HL-60/S4 treated with phorbol 12-myristate 13-acetate at 8.2 ng/mL for 4 days and 3 days (cell line): ENCODE measurements at regions not wholly inside any gene's neighbourhood (a gene's known extent, or its start where the extent isn't known, plus 50 kb on each side); places are given as distances from the start of the nearest gene placed in this dataset.

Experiments
- in situ Hi-C: fragments of 300-500 bp; cut with MboI; formaldehyde crosslinking; loops from 2 replicates; pipeline ENCODE4 v1.15.0; 2022; ENCODE audit warnings: low sequenced_read_pairs

GRCh38 chr16:86924537-86924936 lies 346.2 kb downstream of the FOXL1 start:
- in situ Hi-C loops: no loop called here

GRCh38 chr16:86925067-86925791 lies 346.9 kb downstream of the FOXL1 start:
- in situ Hi-C loops: no loop called here

DNA sequence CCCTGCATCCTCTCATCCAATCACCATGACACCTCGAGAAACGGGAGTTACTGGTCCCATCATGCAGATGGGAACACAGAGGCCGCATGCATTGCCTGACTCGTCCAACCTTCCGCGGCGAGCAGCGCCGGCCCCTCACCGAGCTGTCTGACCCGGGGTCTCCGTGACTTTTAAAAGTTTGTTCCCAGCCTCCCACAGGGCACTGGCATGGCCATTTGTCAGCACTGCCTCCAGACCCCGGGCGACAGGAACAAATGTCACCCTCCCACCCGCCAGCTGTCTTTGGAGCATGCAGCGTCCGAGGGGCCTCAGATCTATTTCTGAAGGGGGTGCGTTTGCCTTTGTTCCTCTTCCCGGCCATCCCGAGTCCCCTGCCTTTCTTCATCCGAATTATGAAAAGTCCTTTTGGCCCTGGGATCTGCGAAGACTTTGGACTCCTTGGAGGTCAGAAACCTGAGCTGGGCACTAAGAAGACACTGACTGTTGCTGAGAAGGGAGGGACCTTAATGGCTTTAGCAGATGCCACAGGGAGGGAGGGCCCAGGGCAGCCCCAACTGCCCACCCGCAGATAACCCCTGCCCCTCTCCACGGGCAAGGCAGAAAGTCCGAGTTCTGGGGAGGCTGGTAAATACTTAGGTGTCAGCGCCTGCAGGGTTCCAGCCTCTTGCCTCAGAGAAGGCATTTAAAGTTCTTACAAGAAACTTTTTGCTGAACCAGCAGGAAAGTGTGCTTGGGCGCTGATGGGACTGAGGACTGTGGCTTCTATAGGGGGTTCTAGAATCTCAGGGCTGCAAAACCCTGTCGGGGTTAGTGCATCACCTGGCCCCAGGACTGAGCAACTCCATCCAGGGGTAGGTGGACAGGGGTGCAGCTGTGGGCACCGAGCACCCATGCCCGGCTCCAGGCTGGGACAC lies 348.1 kb downstream of the FOXL1 start:
- in situ Hi-C loops: no loop called here

DNA sequence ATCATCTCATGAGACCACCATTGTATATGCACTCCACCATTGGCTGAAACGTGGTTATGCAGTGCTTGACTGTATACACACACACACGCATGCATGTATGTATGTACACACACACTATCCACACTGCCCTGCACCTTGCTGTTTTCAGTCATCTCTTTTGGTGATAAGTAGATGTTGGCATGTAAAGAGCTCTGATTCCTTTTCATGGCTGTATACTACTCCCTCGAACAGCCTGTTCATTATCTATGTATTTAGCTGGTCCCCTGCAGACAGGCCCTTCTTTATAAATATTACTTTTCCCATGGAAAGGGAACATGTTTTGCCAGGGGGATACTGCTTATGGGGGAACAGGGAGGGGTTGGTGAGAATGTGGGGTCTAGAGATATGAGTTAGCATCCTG lies 349.4 kb downstream of the FOXL1 start:
- in situ Hi-C loops: no loop called here

DNA sequence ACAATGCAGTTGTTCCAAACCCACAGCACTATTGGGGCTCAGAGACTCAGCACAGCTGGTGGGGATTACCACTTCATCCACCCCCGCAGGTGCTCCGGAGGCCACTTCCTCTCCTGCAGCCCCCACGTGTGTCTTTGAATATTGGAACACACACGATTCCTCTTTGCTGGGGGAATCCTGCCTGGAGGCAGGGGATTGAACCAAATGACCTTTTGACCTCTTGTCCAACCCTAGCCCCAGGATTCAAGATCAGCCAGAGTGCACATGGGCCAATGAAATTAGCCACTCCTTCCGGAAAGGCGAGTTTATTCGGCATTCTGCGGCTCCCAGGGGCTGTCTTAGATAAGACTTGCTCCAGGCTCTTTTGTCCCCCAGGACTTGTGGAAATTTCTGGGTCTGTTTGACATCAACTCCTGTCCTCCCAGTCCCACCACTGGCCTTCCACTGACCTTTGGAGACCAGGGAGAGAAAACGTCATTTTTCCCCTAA lies 350.2 kb downstream of the FOXL1 start:
- in situ Hi-C loops: no loop called here

DNA sequence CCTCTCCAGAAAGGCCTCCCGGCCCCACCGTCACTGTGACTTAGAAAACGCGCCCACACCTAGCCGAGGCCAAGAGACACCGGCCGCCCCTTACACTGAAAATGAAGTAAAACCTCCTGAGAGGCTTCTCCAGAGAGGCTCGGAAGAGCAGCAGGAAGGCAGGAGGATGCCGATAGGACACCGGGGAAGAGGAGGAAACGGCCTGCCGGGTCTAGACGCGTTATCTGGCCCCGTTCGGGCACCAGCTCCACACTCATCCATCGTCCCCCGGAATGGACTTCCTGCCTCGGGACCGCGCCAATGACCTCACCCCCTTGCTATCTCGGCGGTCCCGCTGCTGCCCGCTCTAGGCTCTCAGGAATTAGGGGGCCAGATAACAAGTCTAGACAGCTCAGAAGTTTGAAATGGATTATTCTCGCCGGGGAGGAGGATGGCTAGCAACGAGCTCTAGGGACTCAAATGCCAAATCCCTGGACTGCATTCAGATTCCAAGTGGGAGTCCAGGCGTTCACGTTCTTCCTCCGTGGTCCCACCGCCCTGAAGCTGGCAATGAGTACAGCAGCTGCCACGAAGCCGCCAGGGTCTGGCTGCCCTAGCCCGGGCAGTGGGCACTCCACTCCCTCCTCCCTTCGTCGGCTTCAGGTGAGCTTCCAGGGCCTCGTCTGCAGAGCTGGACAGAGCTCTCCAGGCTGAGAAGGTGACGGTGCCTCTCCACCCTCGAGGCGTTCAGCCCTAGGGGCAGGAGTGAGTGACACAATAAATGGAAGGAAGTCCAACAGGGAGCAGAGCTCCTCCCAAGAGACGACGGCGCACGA lies 350.9 kb downstream of the FOXL1 start:
- in situ Hi-C loops: no loop called here

GRCh38 chr16:86930001-86930400 lies 351.7 kb downstream of the FOXL1 start:
- in situ Hi-C loops: no loop called here

DNA sequence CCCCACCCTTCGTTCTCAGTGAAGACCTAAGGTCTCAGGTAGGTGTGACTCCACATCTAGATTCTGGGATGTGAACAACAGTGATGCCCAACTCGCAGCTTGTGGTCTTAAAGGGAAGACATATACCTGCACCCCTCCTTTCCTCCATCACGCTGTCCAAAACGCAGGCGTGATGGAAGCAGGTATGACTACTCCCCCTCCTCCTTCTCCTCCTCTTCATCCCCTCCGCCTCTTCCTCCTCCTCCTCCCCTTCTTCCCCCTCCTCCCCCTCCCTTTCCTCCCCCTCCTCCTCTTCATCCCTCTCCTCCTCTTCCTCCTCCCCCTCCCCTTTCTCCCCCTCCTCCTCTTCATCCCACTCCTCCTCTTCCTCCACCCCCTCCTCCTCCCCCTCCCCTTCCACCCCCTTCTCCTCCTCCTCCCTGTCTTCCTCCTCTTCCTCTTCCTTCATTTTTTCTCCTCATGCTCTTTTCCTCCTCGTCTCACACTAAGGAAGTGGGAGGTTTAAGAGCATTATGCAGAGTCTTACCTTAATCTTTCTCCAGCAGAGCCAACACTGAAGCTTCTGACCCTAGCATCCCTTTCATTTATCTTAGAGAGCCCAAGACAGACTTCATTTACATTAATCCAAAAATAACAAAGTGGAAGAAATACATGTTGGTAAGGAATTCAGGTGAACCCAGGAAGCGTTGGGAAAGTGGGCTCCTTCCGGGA lies 352.5 kb downstream of the FOXL1 start:
- in situ Hi-C loops: no loop called here

- in situ Hi-C loops: no loop called here
Measured at GRCh38 chr16:86931410-86931941, 353.1 kb downstream of the FOXL1 start.

DNA sequence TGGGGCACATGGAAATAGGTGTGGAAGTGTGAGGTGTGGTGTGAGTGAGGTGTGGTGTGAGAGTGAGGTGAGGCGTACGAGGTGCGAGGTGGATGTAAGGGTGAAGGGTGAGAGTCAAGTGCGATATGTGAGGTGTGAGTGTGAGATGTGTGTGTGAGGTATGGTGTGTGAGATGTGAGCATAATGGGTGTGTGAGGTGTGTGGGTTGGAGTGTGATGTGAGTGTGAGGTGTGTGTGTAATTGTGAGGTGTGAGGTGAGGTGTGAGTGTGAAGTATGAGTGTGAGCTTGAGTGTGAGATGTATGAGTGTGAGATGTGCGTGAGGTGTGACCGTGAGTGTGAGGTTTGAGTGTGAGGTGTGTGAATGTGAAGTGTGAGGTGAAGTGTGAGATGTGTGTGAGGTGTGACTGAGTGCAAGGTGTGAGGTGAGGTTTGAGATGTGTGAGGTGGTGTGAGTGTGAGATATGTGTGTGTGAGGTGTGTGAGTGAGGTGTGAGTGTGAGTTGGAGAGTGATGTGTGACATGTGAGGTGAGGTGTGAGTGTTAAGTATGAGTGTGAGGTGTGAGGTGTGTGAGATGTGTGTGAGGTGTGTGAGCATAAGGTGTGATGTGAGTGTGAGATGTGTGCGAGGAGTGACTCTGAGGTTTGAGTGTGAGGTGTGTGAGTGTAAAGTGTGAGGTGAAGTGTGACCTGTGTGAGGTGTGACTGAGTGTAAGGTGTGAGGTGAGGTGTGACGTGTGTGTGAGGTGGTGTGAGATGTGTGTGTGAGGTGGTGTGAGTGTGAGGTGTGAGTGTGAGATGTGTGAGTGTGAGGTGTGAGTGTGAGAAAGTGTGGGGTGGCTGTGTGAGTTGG lies 354.0 kb downstream of the FOXL1 start:
- in situ Hi-C loops: no loop called here

- in situ Hi-C loops: no loop called here
Measured at GRCh38 chr16:86934581-86935375, 356.4 kb downstream of the FOXL1 start.

GRCh38 chr16:86939609-86940008 lies 361.3 kb downstream of the FOXL1 start:
- in situ Hi-C loops: no loop called here

GRCh38 chr16:86941731-86942130 lies 363.4 kb downstream of the FOXL1 start:
- in situ Hi-C loops: no loop called here

GRCh38 chr16:86942151-86943051 lies 364.1 kb downstream of the FOXL1 start:
- in situ Hi-C loops: no loop called here

DNA sequence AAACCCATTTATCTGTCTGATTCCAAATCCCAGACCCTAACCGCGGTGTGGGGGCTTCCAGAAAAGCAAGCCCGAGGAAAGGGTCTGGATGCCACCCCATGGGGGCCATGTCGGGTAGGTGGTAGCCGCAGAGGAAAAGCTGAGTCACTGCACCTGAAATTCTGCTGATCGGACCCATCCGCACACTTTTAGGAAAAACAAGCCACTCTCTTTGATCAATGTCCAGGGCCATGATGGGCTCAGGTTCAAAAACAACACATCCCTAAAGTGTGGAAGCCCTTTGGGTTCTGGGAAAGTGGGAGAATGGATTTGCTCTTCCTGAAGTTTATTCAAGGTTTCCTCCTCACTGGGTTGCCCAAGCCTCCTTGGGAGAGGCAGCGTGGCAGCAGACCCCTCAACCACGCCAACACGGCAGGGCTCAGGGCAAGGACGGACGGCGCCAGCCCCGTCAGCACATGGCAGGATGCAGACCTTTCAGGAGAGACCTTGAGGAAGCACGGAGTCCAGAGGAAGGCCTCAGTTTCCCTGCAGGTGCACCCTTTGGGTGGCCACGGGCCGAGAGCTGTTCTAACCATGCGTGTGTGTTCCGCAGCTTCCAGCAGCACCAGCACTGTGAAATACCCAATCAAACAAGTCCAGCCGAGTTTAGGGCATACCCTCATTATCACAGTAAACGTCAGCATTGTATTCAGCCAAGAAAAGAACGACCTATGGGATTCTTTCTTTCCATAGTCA lies 367.0 kb downstream of the FOXL1 start:
- in situ Hi-C loops: no loop called here

DNA sequence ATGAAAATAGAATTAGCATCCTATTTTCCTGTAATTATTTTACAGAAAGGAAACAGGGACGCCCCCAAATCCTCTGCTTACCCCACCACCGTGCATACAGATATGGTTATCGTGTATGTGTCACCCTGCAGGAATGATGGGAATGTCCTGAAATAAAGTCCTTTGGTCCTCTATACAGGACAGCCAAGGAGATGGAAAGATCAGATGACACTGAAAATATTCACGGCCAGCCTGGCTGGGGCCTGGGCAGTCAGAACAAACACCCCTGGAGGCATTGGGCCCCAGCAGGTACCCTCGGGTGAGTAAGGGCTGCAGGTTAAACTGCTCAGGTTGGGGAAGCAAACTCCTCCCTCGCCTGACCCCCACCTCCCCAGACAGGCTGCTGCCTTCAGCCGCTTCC lies 368.0 kb downstream of the FOXL1 start:
- in situ Hi-C loops: no loop called here

GRCh38 chr16:86946981-86947380 lies 368.6 kb downstream of the FOXL1 start:
- in situ Hi-C loops: no loop called here
